ENCODE measurements at regions not wholly inside any gene's neighbourhood (a gene's known extent, or its start where the extent isn't known, plus 50 kb on each side); places are given as distances from the start of the nearest gene placed in this dataset.

DNA sequence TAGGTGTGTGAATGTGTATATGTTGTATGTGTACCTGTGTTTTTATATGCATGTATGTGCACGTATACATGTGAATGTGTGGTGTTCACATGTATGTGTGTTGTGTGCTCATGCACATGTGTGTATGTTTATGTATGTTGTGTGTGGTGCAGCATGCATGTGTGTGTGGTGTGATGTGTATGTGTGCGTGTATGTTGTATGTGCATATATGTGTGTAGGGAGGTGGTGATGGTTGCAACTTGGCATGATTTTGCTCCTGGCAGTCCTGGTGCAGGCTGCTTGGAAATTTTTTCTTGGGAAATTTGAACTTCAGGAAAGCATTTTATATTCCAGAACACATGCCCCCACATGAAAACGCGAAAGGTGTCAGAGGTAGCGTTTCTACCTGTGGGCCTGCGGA is 1177.8 kb downstream of the TBC1D22A start:
- TF ChIP-seq POLR2A (IDR thresholded peaks at IDR 0.05; ENCODE audit: low read depth, low read length), result no peak
- TF ChIP-seq, protein P1, sequence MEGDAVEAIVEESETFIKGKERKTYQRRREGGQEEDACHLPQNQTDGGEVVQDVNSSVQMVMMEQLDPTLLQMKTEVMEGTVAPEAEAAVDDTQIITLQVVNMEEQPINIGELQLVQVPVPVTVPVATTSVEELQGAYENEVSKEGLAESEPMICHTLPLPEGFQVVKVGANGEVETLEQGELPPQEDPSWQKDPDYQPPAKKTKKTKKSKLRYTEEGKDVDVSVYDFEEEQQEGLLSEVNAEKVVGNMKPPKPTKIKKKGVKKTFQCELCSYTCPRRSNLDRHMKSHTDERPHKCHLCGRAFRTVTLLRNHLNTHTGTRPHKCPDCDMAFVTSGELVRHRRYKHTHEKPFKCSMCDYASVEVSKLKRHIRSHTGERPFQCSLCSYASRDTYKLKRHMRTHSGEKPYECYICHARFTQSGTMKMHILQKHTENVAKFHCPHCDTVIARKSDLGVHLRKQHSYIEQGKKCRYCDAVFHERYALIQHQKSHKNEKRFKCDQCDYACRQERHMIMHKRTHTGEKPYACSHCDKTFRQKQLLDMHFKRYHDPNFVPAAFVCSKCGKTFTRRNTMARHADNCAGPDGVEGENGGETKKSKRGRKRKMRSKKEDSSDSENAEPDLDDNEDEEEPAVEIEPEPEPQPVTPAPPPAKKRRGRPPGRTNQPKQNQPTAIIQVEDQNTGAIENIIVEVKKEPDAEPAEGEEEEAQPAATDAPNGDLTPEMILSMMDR (conservative IDR thresholded peaks at IDR 0.05; ENCODE audit: low read depth, low read length), result no peak

Measured in IMR-90 (cell line).